K562 (cell line): ENCODE measurements at regions not wholly inside any gene's neighbourhood (a gene's known extent, or its start where the extent isn't known, plus 50 kb on each side); places are given as distances from the start of the nearest gene placed in this dataset.

Experiments
- ARHGAP35 ChIP-seq: fragments of 450-650 bp; IDR thresholded peaks from 2 replicates; pipeline ENCODE4 v1.6.1; 2018; ENCODE audit not compliant: partially characterized antibody
- ARID2 ChIP-seq: fragments of 450-650 bp; IDR thresholded peaks from 2 replicates; pipeline ENCODE4 v1.6.1; 2017; ENCODE audit warnings: antibody characterized with exemption, mild to moderate bottlenecking
- CBFA2T3 ChIP-seq: fragments of 450-650 bp; IDR thresholded peaks from 2 replicates; pipeline ENCODE4 v1.6.1; 2017
- DIDO1 ChIP-seq: fragments of 450-650 bp; IDR thresholded peaks from 2 replicates; pipeline ENCODE4 v1.6.1; 2016; ENCODE audit warnings: low read depth, missing biosample characterization, missing genetic modification characterization
- HDAC6 ChIP-seq: IDR thresholded peaks from 2 replicates; pipeline ENCODE4 v1.6.1; 2012; ENCODE audit warnings: low read depth, mild to moderate bottlenecking, control low read depth, inconsistent platforms, low read length, moderate library complexity
- MTA2 ChIP-seq: fragments of 450-650 bp; IDR thresholded peaks from 2 replicates; pipeline ENCODE4 v1.6.1; 2016; ENCODE audit warnings: low read depth
- NFXL1 ChIP-seq: fragments of 450-650 bp; formaldehyde crosslinking; IDR thresholded peaks from 2 replicates; pipeline ENCODE4 v1.4.0; 2021; ENCODE audit warnings: mild to moderate bottlenecking
- NR2F6 ChIP-seq: fragments of 450-650 bp; formaldehyde crosslinking; IDR thresholded peaks from 2 replicates; pipeline ENCODE4 v1.4.0; 2020; ENCODE audit warnings: mild to moderate bottlenecking
- PTRF ChIP-seq: fragments of 450-650 bp; IDR thresholded peaks from 2 replicates; pipeline ENCODE4 v1.6.1; 2016; ENCODE audit warnings: mild to moderate bottlenecking, missing genetic modification characterization, missing compliant biosample characterization
- SMARCA5 ChIP-seq: fragments of 450-650 bp; IDR thresholded peaks from 2 replicates; pipeline ENCODE4 v1.6.1; 2016
- SPI1 ChIP-seq: IDR thresholded peaks from 2 replicates; pipeline ENCODE4 v1.6.1; 2011; ENCODE audit warnings: low read depth, low read length, control low read depth, borderline replicate concordance
- TEAD1 ChIP-seq, 2 experiments: fragments of 450-650 bp in 1 of 2; sonication (generic) in 1 of 2; formaldehyde crosslinking; IDR thresholded peaks; 2 replicates each; pipeline versions ENCODE4 v1.4.0 to v1.8.0; 2020 to 2022; ENCODE audit warnings: mild to moderate bottlenecking in 2 of 2, missing genetic modification reagents in 1 of 2
- YBX1 ChIP-seq: fragments of 450-650 bp; IDR thresholded peaks from 2 replicates; pipeline ENCODE4 v1.7.1; 2016; ENCODE audit warnings: mild to moderate bottlenecking
- ZNF124 ChIP-seq: sonication (generic); formaldehyde crosslinking; IDR thresholded peaks from 2 replicates; pipeline ENCODE4 v1.8.1; 2022; ENCODE audit warnings: missing genetic modification reagents
- ZNF239 ChIP-seq: fragments of 250-450 bp; sonication (Bioruptor Pico); IDR thresholded peaks from 2 replicates; pipeline ENCODE4 v1.4.0; 2020; ENCODE audit warnings: mild to moderate bottlenecking
- ZNF324 ChIP-seq: fragments of 250-450 bp; sonication (Bioruptor Pico); IDR thresholded peaks from 2 replicates; pipeline ENCODE4 v1.4.0; 2020; ENCODE audit warnings: mild to moderate bottlenecking
- ZNF696 ChIP-seq: fragments of 250-450 bp; sonication (Bioruptor Pico); conservative IDR thresholded peaks from 2 replicates; pipeline ENCODE4 v1.4.0; 2020; ENCODE audit warnings: mild to moderate bottlenecking, moderate library complexity
- TF ChIP-seq, protein P1 (sequence below), 2 experiments: fragments of 450-650 bp; conservative IDR thresholded peaks; 2 replicates each; pipeline ENCODE4 v1.6.1; 2017; ENCODE audit warnings: mild to moderate bottlenecking in 2 of 2, moderate library complexity in 2 of 2
- TF ChIP-seq, protein P2 (sequence below): fragments of 450-650 bp; IDR thresholded peaks from 2 replicates; pipeline ENCODE4 v1.6.1; 2016; ENCODE audit warnings: borderline replicate concordance
- TF ChIP-seq, protein P3 (sequence below): sonication (generic); formaldehyde crosslinking; IDR thresholded peaks from 2 replicates; pipeline ENCODE4 v1.8.0; 2022; ENCODE audit warnings: mild to moderate bottlenecking, missing genetic modification reagents, borderline replicate concordance
- TF ChIP-seq, protein P4 (sequence below): fragments of 450-650 bp; formaldehyde crosslinking; IDR thresholded peaks from 2 replicates; pipeline ENCODE4 v1.4.0; 2022; ENCODE audit warnings: mild to moderate bottlenecking, moderate library complexity

DNA sequence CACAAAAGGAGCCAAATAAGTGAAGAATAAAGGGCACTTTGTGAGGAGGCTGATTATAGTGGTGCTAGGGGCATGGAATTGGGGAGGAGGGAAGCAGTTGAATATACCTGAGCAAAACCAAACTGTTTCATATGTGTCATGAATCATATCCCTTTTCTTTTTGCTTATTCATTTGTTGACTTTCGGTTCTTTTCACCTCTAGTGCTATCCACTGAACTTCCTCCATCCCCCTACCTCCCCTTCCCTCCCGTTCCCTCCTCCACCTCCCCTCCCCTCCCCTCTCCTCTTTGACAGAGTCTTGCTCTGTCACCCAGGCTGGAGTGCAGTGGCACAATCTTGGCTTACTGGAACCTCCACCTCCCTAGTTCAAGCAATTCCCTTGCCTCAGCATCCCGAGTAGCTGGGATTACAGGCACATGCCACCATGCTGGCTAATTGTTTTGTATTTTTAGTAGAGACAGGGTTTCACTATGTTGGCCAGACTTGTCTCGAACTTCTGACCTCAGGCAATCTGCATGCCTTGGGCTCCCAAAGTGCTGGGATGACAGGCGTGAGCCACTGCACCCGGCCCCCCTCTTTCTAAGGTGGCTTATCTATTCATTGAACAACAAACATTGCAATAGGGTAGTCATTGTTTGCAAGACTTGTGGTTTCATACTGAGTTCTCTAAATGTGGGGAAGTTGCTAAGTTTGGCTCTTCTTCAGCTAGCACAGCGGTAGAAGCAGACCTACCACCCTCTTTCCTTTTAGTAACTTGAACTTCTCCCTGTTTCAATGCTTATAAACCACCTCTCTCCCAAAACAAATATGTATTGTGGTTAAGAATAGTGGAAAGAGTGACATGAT lies 150.4 kb upstream of the PRPS1L1 start (continued):
- TF ChIP-seq, protein P1, sequence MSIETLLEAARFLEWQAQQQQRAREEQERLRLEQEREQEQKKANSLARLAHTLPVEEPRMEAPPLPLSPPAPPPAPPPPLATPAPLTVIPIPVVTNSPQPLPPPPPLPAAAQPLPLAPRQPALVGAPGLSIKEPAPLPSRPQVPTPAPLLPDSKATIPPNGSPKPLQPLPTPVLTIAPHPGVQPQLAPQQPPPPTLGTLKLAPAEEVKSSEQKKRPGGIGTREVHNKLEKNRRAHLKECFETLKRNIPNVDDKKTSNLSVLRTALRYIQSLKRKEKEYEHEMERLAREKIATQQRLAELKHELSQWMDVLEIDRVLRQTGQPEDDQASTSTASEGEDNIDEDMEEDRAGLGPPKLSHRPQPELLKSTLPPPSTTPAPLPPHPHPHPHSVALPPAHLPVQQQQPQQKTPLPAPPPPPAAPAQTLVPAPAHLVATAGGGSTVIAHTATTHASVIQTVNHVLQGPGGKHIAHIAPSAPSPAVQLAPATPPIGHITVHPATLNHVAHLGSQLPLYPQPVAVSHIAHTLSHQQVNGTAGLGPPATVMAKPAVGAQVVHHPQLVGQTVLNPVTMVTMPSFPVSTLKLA (conservative IDR thresholded peaks at IDR 0.05), result peak; percentile 37; a peak in 2 of 4 replicates
- TF ChIP-seq HDAC6 (no peak), ZNF124 (CRISPR knock-in tag) (no peak), NFXL1 (no peak), CBFA2T3 (peak; percentile 83), NR2F6 (CRISPR knock-in tag) (no peak), ARHGAP35 (no peak), YBX1 (no peak), TEAD1 (CRISPR knock-in tag; IDR thresholded peaks at IDR 0.05) (peak in 1 of 2 experiments; percentile 44; a peak in 1 of 4 replicates), ZNF324 (CRISPR knock-in tag) (no peak), SPI1 (peak; percentile 78), ZNF696 (no peak), MTA2 (no peak; the same call in 1 of the 2 replicates), PTRF (tag) (no peak), ZNF239 (CRISPR knock-in tag) (peak; percentile 47), DIDO1 (tag) (no peak), ARID2 (no peak), SMARCA5 (peak; percentile 89)
- TF ChIP-seq, protein P2, sequence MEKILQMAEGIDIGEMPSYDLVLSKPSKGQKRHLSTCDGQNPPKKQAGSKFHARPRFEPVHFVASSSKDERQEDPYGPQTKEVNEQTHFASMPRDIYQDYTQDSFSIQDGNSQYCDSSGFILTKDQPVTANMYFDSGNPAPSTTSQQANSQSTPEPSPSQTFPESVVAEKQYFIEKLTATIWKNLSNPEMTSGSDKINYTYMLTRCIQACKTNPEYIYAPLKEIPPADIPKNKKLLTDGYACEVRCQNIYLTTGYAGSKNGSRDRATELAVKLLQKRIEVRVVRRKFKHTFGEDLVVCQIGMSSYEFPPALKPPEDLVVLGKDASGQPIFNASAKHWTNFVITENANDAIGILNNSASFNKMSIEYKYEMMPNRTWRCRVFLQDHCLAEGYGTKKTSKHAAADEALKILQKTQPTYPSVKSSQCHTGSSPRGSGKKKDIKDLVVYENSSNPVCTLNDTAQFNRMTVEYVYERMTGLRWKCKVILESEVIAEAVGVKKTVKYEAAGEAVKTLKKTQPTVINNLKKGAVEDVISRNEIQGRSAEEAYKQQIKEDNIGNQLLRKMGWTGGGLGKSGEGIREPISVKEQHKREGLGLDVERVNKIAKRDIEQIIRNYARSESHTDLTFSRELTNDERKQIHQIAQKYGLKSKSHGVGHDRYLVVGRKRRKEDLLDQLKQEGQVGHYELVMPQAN, result peak; percentile 50; the same call in 1 of the 2 replicates
- TF ChIP-seq, protein P3, sequence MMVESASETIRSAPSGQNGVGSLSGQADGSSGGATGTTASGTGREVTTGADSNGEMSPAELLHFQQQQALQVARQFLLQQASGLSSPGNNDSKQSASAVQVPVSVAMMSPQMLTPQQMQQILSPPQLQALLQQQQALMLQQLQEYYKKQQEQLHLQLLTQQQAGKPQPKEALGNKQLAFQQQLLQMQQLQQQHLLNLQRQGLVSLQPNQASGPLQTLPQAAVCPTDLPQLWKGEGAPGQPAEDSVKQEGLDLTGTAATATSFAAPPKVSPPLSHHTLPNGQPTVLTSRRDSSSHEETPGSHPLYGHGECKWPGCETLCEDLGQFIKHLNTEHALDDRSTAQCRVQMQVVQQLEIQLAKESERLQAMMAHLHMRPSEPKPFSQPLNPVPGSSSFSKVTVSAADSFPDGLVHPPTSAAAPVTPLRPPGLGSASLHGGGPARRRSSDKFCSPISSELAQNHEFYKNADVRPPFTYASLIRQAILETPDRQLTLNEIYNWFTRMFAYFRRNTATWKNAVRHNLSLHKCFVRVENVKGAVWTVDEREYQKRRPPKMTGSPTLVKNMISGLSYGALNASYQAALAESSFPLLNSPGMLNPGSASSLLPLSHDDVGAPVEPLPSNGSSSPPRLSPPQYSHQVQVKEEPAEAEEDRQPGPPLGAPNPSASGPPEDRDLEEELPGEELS, result no peak
- TF ChIP-seq, protein P4, sequence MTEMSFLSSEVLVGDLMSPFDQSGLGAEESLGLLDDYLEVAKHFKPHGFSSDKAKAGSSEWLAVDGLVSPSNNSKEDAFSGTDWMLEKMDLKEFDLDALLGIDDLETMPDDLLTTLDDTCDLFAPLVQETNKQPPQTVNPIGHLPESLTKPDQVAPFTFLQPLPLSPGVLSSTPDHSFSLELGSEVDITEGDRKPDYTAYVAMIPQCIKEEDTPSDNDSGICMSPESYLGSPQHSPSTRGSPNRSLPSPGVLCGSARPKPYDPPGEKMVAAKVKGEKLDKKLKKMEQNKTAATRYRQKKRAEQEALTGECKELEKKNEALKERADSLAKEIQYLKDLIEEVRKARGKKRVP (CRISPR knock-in tag), result peak; percentile 83
